ENCODE measurements at regions not wholly inside any gene's neighbourhood (a gene's known extent, or its start where the extent isn't known, plus 50 kb on each side); places are given as distances from the start of the nearest gene placed in this dataset.
A peak's percentile ranks its signal among the peaks of the same experiment; 100 is the strongest.

DNA sequence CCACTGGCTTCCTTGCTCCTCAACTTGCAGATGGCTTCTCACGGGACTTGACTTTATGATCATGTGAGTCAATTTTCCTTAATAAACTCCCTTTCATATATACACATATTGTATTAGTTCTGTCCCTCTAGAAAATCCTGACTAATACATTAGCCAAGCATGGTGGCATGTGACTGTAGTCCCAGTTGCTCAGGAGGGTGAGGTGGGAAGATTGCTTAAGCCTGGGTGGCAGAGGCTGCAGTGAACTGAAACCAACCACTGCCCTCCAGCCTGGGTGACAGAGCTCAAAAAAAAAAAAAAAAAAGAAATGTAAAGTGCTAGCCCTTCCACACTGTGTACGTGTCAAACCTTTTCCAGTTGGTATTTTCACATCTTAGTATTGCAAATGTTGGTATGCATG, 857.0 kb downstream of the LTN1 start:
- no peaks in the 10 kb centered on the region for H4K20me1 ChIP-seq (ENCODE audit: insufficient read depth, low read length)
- no peak overlapping the region for H2AFZ ChIP-seq (ENCODE audit: low read depth, low read length)
- H3K27ac Mint-ChIP-seq (ENCODE audit: unreplicated experiment) = no peak overlapping the region
- H3K9ac ChIP-seq (ENCODE audit: low read length) = no peak overlapping the region
- H3K4me1 Mint-ChIP-seq (ENCODE audit: low read depth, unreplicated experiment) = no peaks in the 10 kb centered on the region
- no peak overlapping the region for H3K4me3 ChIP-seq (ENCODE audit: insufficient read depth, low read depth, low read length)
- no peak overlapping the region for H3K4me3 Mint-ChIP-seq (ENCODE audit: unreplicated experiment)
- H3K36me3 ChIP-seq (ENCODE audit: insufficient read depth, low read length) = no peaks in the 10 kb centered on the region
- no peak overlapping the region for H3K27ac ChIP-seq (ENCODE audit: low read depth, low read length)
- H3K4me1 ChIP-seq (ENCODE audit: insufficient read depth, low read length) = no peaks in the 10 kb centered on the region
- no peaks in the 10 kb centered on the region for H3K9me3 ChIP-seq (ENCODE audit: insufficient read depth, low read depth, low read length)
- H3K9me3 Mint-ChIP-seq (ENCODE audit: unreplicated experiment) = peaks cover 8% of the 10 kb centered on the region
- no peaks in the 10 kb centered on the region for H3K79me2 ChIP-seq (ENCODE audit: insufficient read depth, low read length)
- DNase-seq (ENCODE audit: low read depth) (no peak), FAIRE-seq (no peak)
- no peaks in the 10 kb centered on the region for H3K36me3 Mint-ChIP-seq (ENCODE audit: low read depth, unreplicated experiment)
- TF ChIP-seq, protein P1, sequence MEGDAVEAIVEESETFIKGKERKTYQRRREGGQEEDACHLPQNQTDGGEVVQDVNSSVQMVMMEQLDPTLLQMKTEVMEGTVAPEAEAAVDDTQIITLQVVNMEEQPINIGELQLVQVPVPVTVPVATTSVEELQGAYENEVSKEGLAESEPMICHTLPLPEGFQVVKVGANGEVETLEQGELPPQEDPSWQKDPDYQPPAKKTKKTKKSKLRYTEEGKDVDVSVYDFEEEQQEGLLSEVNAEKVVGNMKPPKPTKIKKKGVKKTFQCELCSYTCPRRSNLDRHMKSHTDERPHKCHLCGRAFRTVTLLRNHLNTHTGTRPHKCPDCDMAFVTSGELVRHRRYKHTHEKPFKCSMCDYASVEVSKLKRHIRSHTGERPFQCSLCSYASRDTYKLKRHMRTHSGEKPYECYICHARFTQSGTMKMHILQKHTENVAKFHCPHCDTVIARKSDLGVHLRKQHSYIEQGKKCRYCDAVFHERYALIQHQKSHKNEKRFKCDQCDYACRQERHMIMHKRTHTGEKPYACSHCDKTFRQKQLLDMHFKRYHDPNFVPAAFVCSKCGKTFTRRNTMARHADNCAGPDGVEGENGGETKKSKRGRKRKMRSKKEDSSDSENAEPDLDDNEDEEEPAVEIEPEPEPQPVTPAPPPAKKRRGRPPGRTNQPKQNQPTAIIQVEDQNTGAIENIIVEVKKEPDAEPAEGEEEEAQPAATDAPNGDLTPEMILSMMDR (IDR thresholded peaks at IDR 0.05; ENCODE audit: insufficient read depth, low read depth, low read length) = no peak
- no peak for TF ChIP-seq EZH2 (IDR thresholded peaks at IDR 0.05; ENCODE audit: insufficient read depth, low read length)
- H3K27me3 ChIP-seq (ENCODE audit: insufficient read depth, low read length) = no peaks in the 10 kb centered on the region
- H3K4me2 ChIP-seq (ENCODE audit: low read length) = no peak overlapping the region
- H3K27me3 Mint-ChIP-seq (ENCODE audit: low read depth, unreplicated experiment) = no peaks in the 10 kb centered on the region

DNA sequence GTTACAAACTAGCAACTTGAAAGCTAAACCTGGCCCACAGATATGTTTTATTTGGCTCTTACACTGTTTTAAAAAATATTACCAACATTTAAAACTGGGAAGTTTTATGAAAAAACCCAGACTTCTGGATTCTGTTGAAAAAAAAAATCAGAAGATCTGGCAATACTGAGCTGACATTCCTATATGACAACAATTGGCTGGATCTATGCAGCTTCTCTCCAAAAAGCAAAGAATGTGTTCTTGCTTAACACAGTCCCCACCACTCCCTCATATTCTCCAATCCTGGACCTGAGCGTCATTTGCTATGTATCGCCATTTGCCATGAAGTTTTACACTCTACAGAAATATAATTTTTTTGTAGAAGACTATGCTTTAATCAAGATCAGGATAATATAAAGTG, 859.6 kb downstream of the LTN1 start:
- Mint-ChIP-seq H3K4me1 (ENCODE audit: low read depth, unreplicated experiment) (no peaks in the 10 kb centered on the region), H3K27ac (ENCODE audit: unreplicated experiment) (no peak overlapping the region), H3K4me3 (ENCODE audit: unreplicated experiment) (no peak overlapping the region), H3K9me3 (ENCODE audit: unreplicated experiment) (peaks cover 6% of the 10 kb centered on the region), H3K27me3 (ENCODE audit: low read depth, unreplicated experiment) (no peaks in the 10 kb centered on the region), H3K36me3 (ENCODE audit: low read depth, unreplicated experiment) (no peaks in the 10 kb centered on the region)
- no peaks in the 10 kb centered on the region for H3K9me3 ChIP-seq (ENCODE audit: insufficient read depth, low read depth, low read length)
- no peak overlapping the region for H3K4me3 ChIP-seq (ENCODE audit: insufficient read depth, low read depth, low read length)
- no peak overlapping the region for H3K27ac ChIP-seq (ENCODE audit: low read depth, low read length)
- H3K27me3 ChIP-seq (ENCODE audit: insufficient read depth, low read length) = no peaks in the 10 kb centered on the region
- no peaks in the 10 kb centered on the region for H3K36me3 ChIP-seq (ENCODE audit: insufficient read depth, low read length)
- no peak for TF ChIP-seq EZH2 (IDR thresholded peaks at IDR 0.05; ENCODE audit: insufficient read depth, low read length)
- TF ChIP-seq, protein P1 (IDR thresholded peaks at IDR 0.05; ENCODE audit: insufficient read depth, low read depth, low read length) = no peak
- DNase-seq (ENCODE audit: low read depth) (no peak), FAIRE-seq (no peak)
- H2AFZ ChIP-seq (ENCODE audit: low read depth, low read length) = no peak overlapping the region
- H3K4me2 ChIP-seq (ENCODE audit: low read length) = no peak overlapping the region
- H3K79me2 ChIP-seq (ENCODE audit: insufficient read depth, low read length) = no peaks in the 10 kb centered on the region
- no peaks in the 10 kb centered on the region for H3K4me1 ChIP-seq (ENCODE audit: insufficient read depth, low read length)
- no peaks in the 10 kb centered on the region for H4K20me1 ChIP-seq (ENCODE audit: insufficient read depth, low read length)
- H3K9ac ChIP-seq (ENCODE audit: low read length) = no peak overlapping the region

DNA sequence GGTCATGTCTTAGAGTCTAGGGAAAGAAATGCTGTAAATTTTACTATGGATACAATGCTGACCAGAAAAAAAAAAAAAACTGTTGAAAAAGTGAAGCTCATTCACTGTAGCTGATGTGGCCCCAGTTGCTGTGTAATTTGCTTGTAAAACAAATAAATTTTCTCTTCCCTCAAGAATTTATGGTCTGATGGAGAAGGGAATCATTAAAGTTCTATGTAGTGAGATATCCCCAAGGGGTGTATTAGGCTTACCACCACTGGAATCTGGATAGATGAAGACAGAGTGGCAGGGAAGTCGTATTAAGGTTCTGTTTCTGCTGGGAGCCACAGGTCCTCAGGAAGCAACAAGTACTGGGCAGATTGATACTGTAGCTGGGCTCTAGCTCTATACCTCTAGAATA, 860.0 kb downstream of the LTN1 start:
- no peak overlapping the region for H3K4me2 ChIP-seq (ENCODE audit: low read length)
- H3K9me3 ChIP-seq (ENCODE audit: insufficient read depth, low read depth, low read length) = no peaks in the 10 kb centered on the region
- no peak overlapping the region for H3K9ac ChIP-seq (ENCODE audit: low read length)
- H3K36me3 ChIP-seq (ENCODE audit: insufficient read depth, low read length) = no peaks in the 10 kb centered on the region
- H3K27ac ChIP-seq (ENCODE audit: low read depth, low read length) = no peak overlapping the region
- H3K27me3 ChIP-seq (ENCODE audit: insufficient read depth, low read length) = no peaks in the 10 kb centered on the region
- H2AFZ ChIP-seq (ENCODE audit: low read depth, low read length) = no peak overlapping the region
- H3K4me1 ChIP-seq (ENCODE audit: insufficient read depth, low read length) = no peaks in the 10 kb centered on the region
- no peak overlapping the region for H3K4me3 ChIP-seq (ENCODE audit: insufficient read depth, low read depth, low read length)
- peaks cover 6% of the 10 kb centered on the region for H3K9me3 Mint-ChIP-seq (ENCODE audit: unreplicated experiment)
- no peaks in the 10 kb centered on the region for H4K20me1 ChIP-seq (ENCODE audit: insufficient read depth, low read length)
- no peak overlapping the region for H3K4me3 Mint-ChIP-seq (ENCODE audit: unreplicated experiment)
- DNase-seq (ENCODE audit: low read depth) (peak; percentile 11), FAIRE-seq (no peak)
- H3K27me3 Mint-ChIP-seq (ENCODE audit: low read depth, unreplicated experiment) = no peaks in the 10 kb centered on the region
- TF ChIP-seq, protein P1 (IDR thresholded peaks at IDR 0.05; ENCODE audit: insufficient read depth, low read depth, low read length) = no peak
- no peak overlapping the region for H3K27ac Mint-ChIP-seq (ENCODE audit: unreplicated experiment)
- no peaks in the 10 kb centered on the region for H3K4me1 Mint-ChIP-seq (ENCODE audit: low read depth, unreplicated experiment)
- no peaks in the 10 kb centered on the region for H3K79me2 ChIP-seq (ENCODE audit: insufficient read depth, low read length)
- no peaks in the 10 kb centered on the region for H3K36me3 Mint-ChIP-seq (ENCODE audit: low read depth, unreplicated experiment)
